HG03558 (cell line): ENCODE measurements at regions not wholly inside any gene's neighbourhood (a gene's known extent, or its start where the extent isn't known, plus 50 kb on each side); places are given as distances from the start of the nearest gene placed in this dataset.

Source experiments
- ATAC-seq: cut with Tn5 transposase; IDR thresholded peaks from one replicate; pipeline ENCODE4 v1.9.1; 2021; ENCODE audit warnings: moderate number of reproducible peaks; ENCODE audit not compliant: unreplicated experiment; ENCODE audit errors: extremely low read depth

DNA sequence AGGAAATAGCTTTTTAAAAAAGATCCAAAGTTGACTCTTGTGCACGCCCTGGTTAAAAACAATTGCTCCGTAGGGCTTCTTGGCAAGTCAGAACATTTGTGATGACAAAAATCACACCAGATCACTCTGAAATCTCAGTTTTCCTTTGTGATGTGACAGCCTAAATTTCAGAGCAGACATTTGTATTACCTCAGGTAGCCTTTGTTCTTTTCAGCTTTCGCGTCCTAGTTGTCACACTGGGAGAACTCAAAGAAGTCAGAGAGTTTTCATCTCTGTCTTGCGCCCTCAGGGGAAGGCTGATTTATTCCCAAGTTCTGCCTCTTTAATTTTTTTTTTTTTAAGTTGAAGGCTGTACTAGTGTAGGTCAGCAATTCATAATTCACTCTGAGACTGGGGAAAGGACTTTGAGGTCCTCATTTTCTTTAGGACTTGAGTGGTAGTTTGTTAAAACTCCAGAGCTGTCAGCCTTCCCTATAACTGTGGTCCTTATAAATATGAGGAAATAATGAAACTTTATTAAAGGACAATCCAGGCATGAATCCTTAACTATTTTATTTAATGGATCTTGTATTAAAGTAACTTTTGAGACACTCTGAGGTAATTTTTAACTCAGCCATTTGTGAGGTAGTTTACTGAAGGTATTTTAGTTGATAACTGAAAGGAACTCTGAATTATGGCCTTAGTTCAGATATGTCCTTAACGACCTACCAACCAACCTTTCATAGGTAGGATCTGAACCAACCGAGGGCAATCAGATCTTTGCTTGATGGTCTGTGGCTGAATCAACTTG is 525.1 kb upstream of the FAM98A start:
- ATAC-seq: no peak

DNA sequence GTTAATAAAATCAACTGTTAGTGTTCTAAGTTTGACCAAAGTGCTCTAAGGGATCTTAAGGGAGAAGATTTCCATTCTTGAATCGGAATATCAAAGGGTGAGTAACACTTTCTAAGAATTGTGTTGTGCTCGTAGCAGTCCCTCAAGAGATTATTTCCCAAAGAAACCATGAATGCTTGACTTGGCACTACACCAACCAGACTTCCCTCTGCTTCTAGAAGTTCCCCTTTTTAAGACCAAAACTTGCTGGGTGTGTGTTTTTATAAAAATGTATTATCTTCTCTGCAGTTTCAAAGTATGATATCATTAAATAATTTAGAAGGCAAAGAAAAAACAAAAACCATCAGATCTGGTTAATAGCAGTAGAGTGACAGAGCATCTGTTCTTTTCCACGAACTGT is 522.0 kb upstream of the FAM98A start:
- no peak for ATAC-seq

DNA sequence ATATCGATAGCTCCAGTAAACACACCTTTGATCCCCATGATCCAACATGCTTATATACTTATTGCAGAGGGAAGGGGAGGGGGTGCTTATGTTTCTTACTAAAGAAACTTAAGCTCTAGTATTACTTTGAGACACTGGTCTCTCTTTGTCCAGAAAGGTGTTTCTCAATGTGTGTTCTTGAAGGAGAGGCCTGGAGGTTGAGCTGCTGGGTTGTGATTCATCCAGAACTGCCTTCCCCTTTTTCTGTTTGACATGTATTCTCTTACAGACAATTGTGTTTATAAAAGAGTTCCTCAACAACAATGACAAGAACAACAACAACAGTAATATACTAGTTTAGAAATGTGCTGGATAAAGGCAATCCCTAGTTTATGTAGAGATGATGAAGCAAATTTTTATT is 516.0 kb upstream of the FAM98A start:
- ATAC-seq: no peak

DNA sequence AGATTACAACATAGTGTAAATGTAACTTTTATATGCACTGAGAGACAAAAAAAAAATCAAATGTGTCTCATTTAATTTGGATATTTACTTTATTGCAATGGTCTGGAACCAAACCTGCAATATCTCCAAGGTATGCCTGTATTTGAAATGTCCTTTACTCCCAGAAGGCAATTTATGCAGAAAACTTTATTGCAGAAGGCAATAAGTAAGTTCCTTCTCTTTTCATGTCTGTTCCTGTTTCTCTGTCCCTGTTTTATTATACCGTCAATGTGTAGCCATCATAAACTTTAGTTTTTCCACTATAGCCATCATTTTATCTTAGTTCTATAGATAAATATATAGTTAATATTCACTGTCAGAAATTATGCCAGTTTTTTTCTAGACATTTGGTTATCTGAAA is 513.1 kb upstream of the FAM98A start:
- no peak for ATAC-seq

DNA sequence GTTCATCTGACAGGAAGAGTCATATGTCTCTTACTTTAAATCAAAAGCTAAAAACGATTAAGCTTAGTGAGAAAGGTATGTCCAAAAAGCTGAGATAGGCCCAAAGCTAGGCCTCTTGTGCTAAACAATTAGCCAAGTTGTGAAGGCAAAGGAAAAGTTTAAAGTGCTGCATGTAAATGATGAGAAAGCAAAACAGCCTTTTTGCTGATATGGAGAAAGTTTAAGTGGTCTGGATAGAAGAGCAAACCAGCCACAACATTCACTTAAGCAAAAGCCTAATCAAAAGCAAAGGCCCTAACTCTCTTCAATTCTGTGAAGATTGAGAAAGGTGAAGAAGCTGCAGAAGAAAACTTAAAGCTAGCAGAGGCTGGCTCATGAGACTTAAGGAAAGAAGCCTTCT is 511.3 kb upstream of the FAM98A start:
- no peak for ATAC-seq

DNA sequence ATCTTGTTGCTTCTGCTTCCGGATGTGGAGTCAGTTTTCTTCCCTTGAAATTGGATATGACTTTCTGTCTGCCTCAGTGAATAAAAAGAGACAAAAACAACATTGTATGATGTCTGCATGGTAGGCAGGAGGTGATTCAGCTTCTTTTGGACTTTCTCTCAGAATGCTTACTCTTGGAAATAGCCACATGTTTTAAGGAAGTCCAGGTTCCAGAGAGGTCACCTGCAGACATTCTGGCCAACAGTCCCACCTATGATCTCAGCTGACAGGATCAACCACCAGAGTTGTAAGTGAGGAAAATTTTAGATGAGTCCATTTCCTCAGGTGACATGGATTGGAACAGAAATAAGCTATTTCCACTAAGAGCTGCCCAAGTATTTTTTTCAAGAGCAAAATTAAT is 508.7 kb upstream of the FAM98A start:
- ATAC-seq: no peak

DNA sequence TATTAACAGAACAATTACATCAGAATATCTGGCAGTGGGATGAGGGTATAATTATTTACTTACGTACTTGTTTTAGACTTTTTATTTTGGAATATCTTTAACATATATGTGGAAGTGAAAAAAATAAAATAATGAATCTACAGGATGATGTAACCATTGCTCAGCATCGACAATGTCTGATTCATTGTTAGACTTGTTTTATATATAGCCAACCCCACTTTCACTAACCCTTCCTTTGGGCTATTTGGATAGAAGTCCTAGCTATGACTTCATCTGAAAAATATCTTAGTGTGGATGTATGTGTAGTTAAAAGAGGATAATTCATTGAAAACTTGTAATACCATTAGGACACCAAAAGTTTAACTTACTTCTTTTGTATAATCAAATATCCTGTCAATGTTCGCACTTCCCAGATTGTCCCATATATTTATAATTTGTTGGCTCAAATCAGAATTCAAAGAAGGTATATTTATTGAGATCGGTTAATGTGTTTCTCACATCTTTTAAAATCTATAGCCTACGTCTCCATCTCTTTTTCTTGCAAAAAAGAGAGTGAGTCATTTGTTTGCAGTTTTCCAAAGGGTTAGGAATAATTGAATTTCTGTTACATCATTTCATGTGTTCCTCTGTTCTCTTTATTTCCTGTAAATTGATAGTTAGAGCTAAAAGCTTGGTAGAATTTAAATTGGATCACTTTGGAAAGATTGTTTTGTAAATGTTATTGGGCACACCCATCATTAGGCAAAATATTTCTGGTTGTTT is 506.1 kb upstream of the FAM98A start:
- ATAC-seq: no peak

DNA sequence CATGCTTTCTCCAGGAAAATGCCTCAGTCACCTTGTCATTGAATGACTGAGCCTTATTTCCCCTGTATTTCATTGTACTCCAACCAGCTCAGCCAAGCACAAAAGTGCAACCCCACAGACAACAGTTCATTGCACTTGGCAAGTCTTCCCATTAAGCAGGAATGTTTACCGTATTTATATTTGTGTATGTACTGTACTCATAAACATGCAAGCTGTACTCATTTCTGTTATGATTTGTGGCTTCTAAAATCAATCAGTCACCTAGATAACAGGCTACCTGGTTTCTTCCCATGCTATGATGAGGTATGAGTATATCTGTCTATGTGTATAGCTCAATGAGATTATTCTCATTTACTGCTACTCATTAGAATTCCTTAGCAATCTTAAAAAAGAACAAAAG is 505.5 kb upstream of the FAM98A start:
- no peak for ATAC-seq

DNA sequence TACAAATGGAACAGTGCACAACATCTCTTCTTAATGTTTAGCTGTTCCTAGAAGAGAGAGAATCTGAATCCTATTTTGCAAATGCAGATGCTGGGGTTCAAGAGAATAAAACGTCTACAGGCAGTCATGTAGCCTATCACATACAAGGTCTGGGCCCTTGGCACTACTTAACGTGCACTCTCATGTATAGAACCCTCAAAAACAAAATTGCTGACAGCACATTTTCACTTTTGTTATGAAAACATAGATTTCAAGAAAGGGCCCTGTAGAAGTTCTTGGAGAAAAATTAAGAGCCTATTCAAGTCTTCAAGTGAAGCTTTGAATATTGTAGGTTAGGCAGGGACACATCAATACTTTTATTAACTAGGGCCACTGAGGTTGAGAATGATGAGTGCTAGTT is 504.3 kb upstream of the FAM98A start:
- ATAC-seq: no peak

DNA sequence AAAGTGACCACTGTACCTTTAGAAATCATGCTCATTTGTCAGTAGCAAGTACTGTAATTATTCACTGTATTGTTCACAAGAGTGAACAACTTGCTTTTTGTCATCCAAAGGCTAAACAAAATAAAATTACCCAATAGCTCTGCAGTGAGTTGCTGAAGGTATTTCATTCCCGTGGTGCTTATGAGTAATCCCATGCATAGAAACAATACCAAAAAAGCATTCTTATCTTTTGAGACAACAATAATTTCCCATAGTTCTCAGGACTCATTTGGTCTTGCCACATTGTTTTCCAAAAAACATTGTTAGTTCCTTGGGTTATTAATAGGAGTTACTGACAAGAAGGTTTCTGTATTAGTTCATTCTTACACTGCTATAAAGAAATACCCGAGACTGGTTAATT is 503.2 kb upstream of the FAM98A start:
- ATAC-seq: no peak

DNA sequence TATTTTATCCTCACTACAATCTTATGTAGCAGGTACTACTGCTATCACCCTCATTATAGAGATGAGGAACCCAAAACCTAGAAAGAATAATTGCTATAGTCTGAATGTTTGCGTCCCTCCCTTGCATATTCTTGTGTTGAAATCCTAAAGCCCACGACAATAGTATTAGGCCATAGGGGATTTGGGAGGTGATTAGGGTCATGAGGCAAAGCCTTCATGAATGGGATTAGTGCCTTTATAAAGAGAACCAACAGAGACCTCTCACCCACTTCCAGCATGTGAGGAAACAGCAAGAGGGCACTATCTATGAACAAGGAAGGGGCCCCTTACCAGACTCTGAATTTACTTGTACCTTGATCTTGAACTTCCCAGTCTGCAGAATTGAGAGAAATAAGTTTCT is 500.3 kb upstream of the FAM98A start:
- ATAC-seq: no peak

DNA sequence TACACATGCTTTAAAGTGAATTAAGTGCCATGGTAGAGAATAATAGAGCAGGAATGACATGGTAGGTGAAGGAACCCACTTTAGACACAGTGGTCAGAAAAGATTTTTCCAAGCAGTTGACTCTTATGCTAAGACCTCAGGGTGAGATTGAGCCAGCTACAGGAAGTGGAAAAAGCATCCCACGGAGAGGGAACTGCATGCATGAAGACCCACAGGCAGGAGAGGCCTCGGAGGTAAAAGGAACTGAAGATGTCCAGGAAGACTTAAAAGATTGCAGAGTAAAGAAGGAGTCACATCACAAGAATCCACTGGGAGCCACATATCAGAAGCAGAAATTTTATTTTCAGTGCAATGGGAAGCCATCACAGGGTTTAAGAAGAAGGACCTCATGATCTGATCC is 499.2 kb upstream of the FAM98A start:
- no peak for ATAC-seq

DNA sequence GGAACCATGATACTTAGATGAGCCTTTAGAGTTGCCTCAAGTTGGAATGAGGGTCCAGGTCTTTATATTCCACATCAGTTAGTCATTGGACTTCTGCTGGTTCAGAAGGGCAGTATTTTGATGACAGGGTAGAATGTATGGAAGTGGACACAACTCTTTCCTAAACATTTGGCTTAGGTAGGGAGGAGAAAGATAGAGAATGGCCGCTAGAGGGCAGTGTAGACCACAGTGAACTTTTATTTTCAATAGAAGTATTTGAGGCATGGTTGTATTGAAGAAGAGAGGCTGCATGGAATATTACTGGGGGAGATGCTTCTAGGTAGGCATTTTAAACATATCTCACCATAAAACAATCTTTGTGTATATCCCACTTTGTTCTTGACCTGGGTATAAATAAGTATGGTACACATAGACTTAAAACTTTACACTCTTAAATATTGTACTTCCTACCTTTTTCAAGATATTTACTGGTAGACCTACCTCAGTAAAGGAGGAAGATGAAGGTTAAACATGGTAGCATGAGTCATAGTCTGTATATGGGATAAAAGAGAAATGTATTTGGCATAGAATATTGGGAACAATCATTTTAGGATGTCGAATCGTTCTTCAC is 497.6 kb upstream of the FAM98A start:
- peak; percentile 56 for ATAC-seq

DNA sequence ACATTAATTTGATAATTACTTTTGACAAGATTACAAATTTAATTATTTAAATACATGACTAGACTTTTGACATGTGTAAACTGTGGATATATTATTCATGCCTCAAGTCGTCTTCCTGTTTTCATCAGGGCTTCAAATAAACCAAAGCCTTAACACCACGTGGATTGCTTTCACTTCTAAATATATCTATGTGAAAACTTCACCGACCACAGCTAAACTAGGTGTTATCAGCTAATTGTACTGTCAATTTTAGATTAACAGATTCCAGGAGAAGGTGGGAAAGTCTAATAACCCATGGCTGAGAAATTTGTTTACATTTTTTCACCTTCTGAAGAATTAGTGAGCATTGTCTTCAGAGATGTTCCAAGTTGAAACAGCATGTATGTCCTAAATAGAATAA is 494.7 kb upstream of the FAM98A start:
- ATAC-seq: no peak

DNA sequence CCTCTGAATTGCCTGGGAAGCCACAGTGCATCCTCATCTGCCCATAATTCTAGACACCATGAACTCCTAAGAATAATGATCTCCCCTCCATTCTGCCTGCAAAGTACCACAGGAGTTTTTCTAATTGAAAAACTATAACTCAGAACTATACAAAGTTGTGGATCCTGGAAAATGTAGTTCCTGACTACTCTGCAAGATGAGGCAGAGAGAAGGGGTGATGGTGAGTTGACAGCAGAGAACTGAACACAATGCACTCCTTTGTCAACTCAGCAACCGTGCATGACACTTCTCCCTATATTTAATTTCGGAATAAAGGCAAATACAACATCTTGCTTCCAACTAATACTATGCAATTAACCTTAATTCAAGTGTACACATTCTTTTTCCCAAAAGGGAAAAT is 471.1 kb upstream of the FAM98A start:
- ATAC-seq: no peak

DNA sequence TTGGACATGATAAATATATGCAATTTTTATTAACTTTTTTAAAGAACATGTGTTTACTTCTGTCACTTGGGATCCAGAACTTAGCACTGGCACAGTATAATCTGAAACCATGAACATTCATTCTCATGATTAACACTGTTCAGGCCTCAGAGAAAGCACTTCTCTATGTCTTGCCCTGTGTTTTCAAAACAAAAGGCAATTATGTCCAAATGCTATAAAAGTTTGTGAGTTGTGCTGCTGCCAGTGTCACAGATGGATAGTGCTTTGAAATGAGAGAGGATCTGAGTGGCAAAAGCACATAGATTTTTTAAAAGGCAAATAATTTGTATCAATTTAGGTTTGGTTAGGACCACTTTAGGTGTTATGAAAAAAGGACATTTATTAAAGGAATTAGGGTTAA is 470.5 kb upstream of the FAM98A start:
- no peak for ATAC-seq

DNA sequence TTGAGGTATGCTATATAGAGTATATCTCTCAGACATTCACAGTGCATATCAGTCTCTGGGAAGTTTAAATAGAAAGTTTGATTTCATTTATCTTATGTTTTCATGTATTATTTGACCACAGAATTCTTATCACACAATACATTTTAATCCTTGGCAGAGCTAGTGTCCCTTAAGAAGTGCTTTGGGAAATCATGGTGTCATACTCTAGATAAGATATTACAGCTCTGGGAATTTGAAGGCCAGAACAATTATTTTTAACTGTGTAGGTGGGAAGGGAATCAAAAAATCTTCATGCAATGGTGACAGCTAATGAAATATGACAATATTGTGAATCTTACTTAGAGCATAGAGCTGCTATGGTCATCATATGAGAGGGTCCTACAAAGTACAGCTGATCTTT is 451.3 kb upstream of the FAM98A start:
- ATAC-seq: no peak

DNA sequence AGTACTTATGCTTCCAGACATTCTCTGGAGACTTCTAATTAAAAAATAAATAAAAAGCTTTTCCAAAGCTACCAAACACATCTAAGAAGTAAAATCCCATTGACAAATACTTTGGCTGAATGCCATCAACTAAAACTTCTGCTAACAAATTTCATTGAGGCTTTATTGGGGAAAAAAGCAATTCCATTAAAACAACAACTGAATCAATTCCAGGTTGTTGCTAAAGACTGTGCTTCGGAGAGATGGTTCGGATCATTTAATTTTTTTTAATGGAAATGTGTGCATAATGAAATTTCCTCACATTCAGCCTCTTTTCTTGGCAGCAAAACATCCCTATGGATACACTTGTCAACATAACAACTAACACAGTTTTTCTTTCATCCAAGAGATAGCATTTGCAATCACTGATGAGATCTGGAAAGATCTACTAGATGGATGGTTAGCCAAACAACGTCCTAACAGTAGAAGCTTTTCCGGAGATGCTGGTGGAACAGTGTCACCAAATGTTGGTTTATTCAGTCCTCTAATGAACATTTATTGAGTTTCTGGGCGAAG is 446.1 kb upstream of the FAM98A start:
- no peak for ATAC-seq

DNA sequence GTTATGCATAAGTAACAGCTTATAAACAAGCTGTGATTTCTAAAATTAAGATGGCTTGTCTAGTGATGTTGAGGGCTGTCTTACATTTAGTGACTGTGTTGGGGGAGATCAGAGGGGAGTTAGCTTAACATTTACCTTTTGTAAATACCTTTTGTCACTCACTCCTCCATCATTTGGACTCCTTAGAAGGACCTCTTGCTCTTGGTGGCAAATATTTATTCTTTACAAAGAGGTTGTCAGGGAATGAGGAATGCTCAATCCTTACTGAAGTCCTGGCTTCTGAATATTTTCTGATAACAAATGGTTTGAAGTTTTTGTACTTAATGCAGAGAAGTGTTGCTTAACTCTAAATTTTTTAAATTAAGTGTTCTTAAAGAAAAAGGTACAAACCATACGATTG is 438.8 kb upstream of the FAM98A start:
- no peak for ATAC-seq

DNA sequence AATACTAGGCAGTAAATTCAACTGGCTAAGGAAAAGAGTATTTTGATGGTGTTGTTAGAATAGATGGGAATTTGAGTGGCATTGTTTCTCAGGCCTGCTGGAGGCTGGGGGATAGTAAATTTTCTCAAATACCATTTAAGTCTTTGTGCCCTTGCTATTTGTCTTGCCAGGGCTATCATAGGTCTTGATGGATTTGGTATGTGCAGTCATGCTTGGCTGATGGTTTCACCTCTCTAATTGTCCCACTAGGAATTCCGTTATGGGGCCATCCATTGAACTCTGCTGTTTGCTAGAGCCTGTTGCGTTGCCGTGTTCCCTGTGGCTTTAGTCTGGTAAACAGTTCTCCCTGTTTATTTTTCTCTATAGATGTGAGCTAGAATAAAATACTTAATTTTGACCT is 438.1 kb upstream of the FAM98A start:
- no peak for ATAC-seq

DNA sequence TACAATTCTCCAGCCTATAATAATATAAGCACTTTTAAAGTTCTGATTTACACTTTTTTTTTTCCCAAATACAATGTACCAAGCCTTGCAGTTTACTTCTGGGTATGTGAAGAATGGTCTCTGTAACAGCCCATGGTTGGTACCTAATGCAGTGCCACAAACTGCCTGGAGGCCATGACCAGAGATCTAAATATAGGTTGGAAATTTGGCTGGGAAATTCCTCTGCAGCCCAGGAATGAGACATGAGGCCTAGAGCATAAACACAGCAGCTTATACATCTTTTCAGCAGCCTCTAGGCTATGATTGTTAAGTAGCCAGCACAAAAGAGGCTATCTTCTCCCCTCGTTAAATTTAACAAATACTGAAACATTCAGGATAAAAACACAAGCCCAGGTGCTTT is 432.0 kb upstream of the FAM98A start:
- ATAC-seq: no peak
